ENCODE measurements at regions not wholly inside any gene's neighbourhood (a gene's known extent, or its start where the extent isn't known, plus 50 kb on each side); places are given as distances from the start of the nearest gene placed in this dataset.

DNA sequence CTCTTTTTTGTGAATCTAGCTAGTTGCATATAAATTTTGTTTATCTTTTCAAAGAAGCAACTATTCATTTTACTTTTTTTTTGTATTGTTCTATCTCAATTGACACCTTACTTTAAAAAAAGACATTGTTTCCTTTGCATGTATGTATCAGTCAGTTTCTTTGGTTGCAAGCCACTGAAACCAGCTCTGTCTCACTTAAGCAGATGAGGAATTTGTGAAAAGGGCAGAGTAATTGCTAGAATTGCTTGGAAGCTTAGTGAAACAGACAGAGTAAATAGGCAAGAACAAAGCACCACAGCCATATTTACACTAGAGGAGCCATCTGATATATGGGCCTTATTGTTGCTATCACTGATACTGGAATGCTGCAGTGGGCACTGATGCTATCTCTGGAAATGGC lies 231.4 kb upstream of the KLF8 start:
- TF ChIP-seq POLR2A (IDR thresholded peaks at IDR 0.05), result no peak
- no peak for TF ChIP-seq CTCF (IDR thresholded peaks at IDR 0.05)
